ENCODE measurements at regions not wholly inside any gene's neighbourhood (a gene's known extent, or its start where the extent isn't known, plus 50 kb on each side); places are given as distances from the start of the nearest gene placed in this dataset.

- DNase-seq (ENCODE audit: low read depth) = no peak
- Histone ChIP-seq H3K4me3 (ENCODE audit: low read depth, low read length) (no peak overlapping the region), H3K36me3 (ENCODE audit: control insufficient read depth, insufficient read depth, low read length) (no peaks in the 10 kb centered on the region), H3K27me3 (ENCODE audit: control insufficient read depth, insufficient read depth, low read length) (no peaks in the 10 kb centered on the region)
- no peak for TF ChIP-seq CTCF (IDR thresholded peaks at IDR 0.05; ENCODE audit: insufficient read depth, low read length, poor library complexity, severe bottlenecking)
Measured at GRCh38 chr2:67462738-67463496, 65.8 kb downstream of the ETAA1 start.

DNA sequence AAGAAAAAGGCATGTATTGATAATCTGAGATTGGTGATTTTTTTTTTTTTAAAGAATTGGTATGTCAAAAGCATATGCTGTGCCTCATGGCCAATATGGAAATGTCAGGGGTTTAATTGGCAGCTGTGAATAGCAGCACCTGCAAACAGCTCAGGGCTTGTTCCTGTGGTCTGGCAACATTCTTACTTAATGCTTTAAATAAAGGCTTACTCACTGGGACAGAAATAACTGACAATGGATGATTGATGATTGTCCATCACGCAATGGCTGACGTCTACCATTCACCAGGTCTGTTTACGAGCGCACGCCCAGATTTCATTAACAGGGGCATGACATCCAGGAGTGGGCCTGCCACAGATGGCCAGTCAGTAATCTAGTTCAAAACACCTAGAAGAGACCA lies 66.7 kb downstream of the ETAA1 start:
- H3K4me3 ChIP-seq (ENCODE audit: low read depth, low read length) = no peak overlapping the region
- no peaks in the 10 kb centered on the region for H3K36me3 ChIP-seq (ENCODE audit: control insufficient read depth, insufficient read depth, low read length)
- peak; percentile 68 for DNase-seq (ENCODE audit: low read depth)
- TF ChIP-seq CTCF (IDR thresholded peaks at IDR 0.05; ENCODE audit: insufficient read depth, low read length, poor library complexity, severe bottlenecking) = no peak
- no peaks in the 10 kb centered on the region for H3K27me3 ChIP-seq (ENCODE audit: control insufficient read depth, insufficient read depth, low read length)

GRCh38 chr2:67465623-67466022 lies 68.5 kb downstream of the ETAA1 start:
- Histone ChIP-seq H3K4me3 (ENCODE audit: low read depth, low read length) (no peak overlapping the region), H3K36me3 (ENCODE audit: control insufficient read depth, insufficient read depth, low read length) (no peaks in the 10 kb centered on the region), H3K27me3 (ENCODE audit: control insufficient read depth, insufficient read depth, low read length) (no peaks in the 10 kb centered on the region)
- TF ChIP-seq CTCF (IDR thresholded peaks at IDR 0.05; ENCODE audit: insufficient read depth, low read length, poor library complexity, severe bottlenecking) = no peak
- no peak for DNase-seq (ENCODE audit: low read depth)

DNA sequence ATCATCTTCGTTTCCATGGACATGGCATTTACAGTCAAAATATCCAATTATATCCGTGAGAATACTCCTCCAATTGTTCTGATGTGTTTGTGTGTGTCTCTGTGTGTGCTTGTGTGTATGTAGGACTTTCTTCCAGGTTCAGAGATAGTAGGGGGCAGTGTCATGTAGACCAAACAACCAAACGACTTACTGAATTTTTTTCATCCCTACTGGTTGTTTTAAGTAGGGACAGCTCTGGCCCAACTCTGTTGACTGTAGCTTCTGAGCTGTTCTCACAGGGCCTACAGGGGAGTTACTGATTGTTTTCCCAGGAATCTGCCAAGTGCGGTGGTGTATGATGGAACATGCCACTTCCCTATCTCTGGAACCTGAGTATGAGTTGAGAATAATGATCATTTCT lies 69.6 kb downstream of the ETAA1 start:
- no peaks in the 10 kb centered on the region for H3K27me3 ChIP-seq (ENCODE audit: control insufficient read depth, insufficient read depth, low read length)
- DNase-seq (ENCODE audit: low read depth) = no peak
- H3K36me3 ChIP-seq (ENCODE audit: control insufficient read depth, insufficient read depth, low read length) = no peaks in the 10 kb centered on the region
- no peak for TF ChIP-seq CTCF (IDR thresholded peaks at IDR 0.05; ENCODE audit: insufficient read depth, low read length, poor library complexity, severe bottlenecking)
- no peak overlapping the region for H3K4me3 ChIP-seq (ENCODE audit: low read depth, low read length)

DNA sequence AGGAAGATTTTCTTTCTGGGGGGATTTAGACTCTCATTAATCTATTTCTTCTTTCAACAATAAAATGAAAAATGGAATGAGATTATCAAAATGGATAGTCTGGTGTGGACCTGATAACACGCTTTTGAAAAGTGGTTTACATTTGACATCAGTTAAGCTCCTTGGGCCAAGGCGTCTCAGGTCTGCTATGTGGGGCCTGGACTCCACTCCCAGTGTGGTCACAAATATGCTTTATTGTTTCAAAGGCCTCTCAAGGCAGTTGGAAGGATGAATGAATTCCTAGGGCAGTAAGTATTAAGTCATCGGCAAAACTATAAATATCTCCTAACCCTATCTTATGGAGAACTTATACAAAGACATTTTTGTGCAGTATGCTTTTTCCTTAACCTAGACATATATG lies 74.5 kb downstream of the ETAA1 start:
- Histone ChIP-seq H3K36me3 (ENCODE audit: control insufficient read depth, insufficient read depth, low read length) (no peaks in the 10 kb centered on the region), H3K4me3 (ENCODE audit: low read depth, low read length) (no peak overlapping the region), H3K27me3 (ENCODE audit: control insufficient read depth, insufficient read depth, low read length) (no peaks in the 10 kb centered on the region)
- TF ChIP-seq CTCF (IDR thresholded peaks at IDR 0.05; ENCODE audit: insufficient read depth, low read length, poor library complexity, severe bottlenecking) = no peak
- no peak for DNase-seq (ENCODE audit: low read depth)
